K562 (cell line): ENCODE measurements at regions not wholly inside any gene's neighbourhood (a gene's known extent, or its start where the extent isn't known, plus 50 kb on each side); places are given as distances from the start of the nearest gene placed in this dataset.
A peak's percentile ranks its signal among the peaks of the same experiment; 100 is the strongest.

Experiments used
- BRD9 ChIP-seq: fragments of 450-650 bp; IDR thresholded peaks from 2 replicates; pipeline ENCODE4 v1.6.1; 2018; ENCODE audit warnings: low read depth; ENCODE audit not compliant: partially characterized antibody
- C11orf30 ChIP-seq: fragments of 450-650 bp; IDR thresholded peaks from 2 replicates; pipeline ENCODE4 v1.6.1; 2016; ENCODE audit warnings: low read depth, mild to moderate bottlenecking
- GATAD2B ChIP-seq: fragments of 450-650 bp; IDR thresholded peaks from 2 replicates; pipeline ENCODE4 v1.6.1; 2017; ENCODE audit warnings: mild to moderate bottlenecking, borderline replicate concordance
- KAT8 ChIP-seq: fragments of 450-650 bp; IDR thresholded peaks from 2 replicates; pipeline ENCODE4 v1.6.1; 2016; ENCODE audit warnings: low read depth, mild to moderate bottlenecking
- NCOA2 ChIP-seq, 2 experiments: fragments of 450-650 bp; IDR thresholded peaks; 2 replicates each; pipeline ENCODE4 v1.6.1; 2018; ENCODE audit warnings: mild to moderate bottlenecking in 2 of 2, moderate library complexity in 1 of 2; ENCODE audit not compliant: partially characterized antibody in 2 of 2
- NCOA6 ChIP-seq: fragments of 450-650 bp; IDR thresholded peaks from 2 replicates; pipeline ENCODE4 v1.6.1; 2017; ENCODE audit warnings: mild to moderate bottlenecking
- ZNF184 ChIP-seq: sonication (generic); formaldehyde crosslinking; IDR thresholded peaks from 2 replicates; pipeline ENCODE4 v1.5.0; 2020; ENCODE audit warnings: missing genetic modification reagents
- TF ChIP-seq, protein P1 (sequence below): fragments of 200-800 bp; sonication (Bioruptor generic); IDR thresholded peaks from 2 replicates; pipeline ENCODE4 v1.6.1; 2016; ENCODE audit warnings: missing genetic modification characterization, missing compliant biosample characterization
- TF ChIP-seq, protein P2 (sequence below), 2 experiments: IDR thresholded peaks in 1 of 2; conservative IDR thresholded peaks in 1 of 2; 2 replicates each; pipeline ENCODE4 v1.6.1; 2016; ENCODE audit warnings: low read depth in 2 of 2, mild to moderate bottlenecking in 1 of 2, missing compliant biosample characterization in 1 of 2, missing genetic modification characterization in 1 of 2, moderate library complexity in 1 of 2
- TF ChIP-seq, protein P3 (sequence below): sonication (generic); formaldehyde crosslinking; IDR thresholded peaks from 2 replicates; pipeline ENCODE4 v1.8.1; 2022; ENCODE audit warnings: missing genetic modification reagents
- TF ChIP-seq, protein P4 (sequence below): sonication (generic); formaldehyde crosslinking; IDR thresholded peaks from 2 replicates; pipeline ENCODE4 v1.8.0; 2022; ENCODE audit warnings: missing genetic modification reagents, mild to moderate bottlenecking, moderate library complexity, borderline replicate concordance
- TF ChIP-seq, protein P5 (sequence below): fragments of 250-450 bp; sonication (Bioruptor Pico); IDR thresholded peaks from 2 replicates; pipeline ENCODE4 v1.4.0; 2020
- TF ChIP-seq, protein P6 (sequence below): fragments of 250-450 bp; sonication (Bioruptor Pico); IDR thresholded peaks from 2 replicates; pipeline ENCODE4 v1.8.0; 2022; ENCODE audit warnings: inconsistent platforms, mild to moderate bottlenecking, moderate library complexity, borderline replicate concordance

DNA sequence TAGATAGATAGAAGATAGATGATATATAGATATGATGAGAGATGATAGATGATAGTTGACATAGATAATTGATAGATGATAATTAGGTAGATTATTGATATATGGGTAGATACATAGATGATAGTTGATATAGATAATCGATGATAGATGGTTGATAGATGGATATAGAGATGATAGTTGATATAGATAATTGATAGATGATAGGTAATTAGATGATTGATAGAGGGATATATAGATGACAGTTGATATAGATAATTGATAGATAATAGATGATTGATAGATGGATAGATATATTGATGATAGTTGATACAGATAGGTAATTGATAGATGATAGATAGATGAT lies 72.3 kb downstream of the PRR15 start (continued):
- TF ChIP-seq, protein P1, sequence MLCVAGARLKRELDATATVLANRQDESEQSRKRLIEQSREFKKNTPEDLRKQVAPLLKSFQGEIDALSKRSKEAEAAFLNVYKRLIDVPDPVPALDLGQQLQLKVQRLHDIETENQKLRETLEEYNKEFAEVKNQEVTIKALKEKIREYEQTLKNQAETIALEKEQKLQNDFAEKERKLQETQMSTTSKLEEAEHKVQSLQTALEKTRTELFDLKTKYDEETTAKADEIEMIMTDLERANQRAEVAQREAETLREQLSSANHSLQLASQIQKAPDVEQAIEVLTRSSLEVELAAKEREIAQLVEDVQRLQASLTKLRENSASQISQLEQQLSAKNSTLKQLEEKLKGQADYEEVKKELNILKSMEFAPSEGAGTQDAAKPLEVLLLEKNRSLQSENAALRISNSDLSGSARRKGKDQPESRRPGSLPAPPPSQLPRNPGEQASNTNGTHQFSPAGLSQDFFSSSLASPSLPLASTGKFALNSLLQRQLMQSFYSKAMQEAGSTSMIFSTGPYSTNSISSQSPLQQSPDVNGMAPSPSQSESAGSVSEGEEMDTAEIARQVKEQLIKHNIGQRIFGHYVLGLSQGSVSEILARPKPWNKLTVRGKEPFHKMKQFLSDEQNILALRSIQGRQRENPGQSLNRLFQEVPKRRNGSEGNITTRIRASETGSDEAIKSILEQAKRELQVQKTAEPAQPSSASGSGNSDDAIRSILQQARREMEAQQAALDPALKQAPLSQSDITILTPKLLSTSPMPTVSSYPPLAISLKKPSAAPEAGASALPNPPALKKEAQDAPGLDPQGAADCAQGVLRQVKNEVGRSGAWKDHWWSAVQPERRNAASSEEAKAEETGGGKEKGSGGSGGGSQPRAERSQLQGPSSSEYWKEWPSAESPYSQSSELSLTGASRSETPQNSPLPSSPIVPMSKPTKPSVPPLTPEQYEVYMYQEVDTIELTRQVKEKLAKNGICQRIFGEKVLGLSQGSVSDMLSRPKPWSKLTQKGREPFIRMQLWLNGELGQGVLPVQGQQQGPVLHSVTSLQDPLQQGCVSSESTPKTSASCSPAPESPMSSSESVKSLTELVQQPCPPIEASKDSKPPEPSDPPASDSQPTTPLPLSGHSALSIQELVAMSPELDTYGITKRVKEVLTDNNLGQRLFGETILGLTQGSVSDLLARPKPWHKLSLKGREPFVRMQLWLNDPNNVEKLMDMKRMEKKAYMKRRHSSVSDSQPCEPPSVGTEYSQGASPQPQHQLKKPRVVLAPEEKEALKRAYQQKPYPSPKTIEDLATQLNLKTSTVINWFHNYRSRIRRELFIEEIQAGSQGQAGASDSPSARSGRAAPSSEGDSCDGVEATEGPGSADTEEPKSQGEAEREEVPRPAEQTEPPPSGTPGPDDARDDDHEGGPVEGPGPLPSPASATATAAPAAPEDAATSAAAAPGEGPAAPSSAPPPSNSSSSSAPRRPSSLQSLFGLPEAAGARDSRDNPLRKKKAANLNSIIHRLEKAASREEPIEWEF (CRISPR knock-in tag), result peak; percentile 98
- TF ChIP-seq, protein P2, sequence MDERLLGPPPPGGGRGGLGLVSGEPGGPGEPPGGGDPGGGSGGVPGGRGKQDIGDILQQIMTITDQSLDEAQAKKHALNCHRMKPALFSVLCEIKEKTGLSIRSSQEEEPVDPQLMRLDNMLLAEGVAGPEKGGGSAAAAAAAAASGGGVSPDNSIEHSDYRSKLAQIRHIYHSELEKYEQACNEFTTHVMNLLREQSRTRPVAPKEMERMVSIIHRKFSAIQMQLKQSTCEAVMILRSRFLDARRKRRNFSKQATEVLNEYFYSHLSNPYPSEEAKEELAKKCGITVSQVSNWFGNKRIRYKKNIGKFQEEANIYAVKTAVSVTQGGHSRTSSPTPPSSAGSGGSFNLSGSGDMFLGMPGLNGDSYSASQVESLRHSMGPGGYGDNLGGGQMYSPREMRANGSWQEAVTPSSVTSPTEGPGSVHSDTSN (CRISPR knock-in tag; IDR thresholded peaks at IDR 0.05; ENCODE audit: low read depth), result no peak
- TF ChIP-seq, protein P2 (tag; conservative IDR thresholded peaks at IDR 0.05; ENCODE audit: low read depth), result peak; percentile 64
- TF ChIP-seq, protein P3, sequence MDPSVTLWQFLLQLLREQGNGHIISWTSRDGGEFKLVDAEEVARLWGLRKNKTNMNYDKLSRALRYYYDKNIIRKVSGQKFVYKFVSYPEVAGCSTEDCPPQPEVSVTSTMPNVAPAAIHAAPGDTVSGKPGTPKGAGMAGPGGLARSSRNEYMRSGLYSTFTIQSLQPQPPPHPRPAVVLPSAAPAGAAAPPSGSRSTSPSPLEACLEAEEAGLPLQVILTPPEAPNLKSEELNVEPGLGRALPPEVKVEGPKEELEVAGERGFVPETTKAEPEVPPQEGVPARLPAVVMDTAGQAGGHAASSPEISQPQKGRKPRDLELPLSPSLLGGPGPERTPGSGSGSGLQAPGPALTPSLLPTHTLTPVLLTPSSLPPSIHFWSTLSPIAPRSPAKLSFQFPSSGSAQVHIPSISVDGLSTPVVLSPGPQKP (CRISPR knock-in tag), result no peak
- TF ChIP-seq NCOA2 (IDR thresholded peaks at IDR 0.05; ENCODE audit: partially characterized antibody in 2 of 2) (peak; percentile 9 to 52), BRD9 (no peak), KAT8 (no peak), GATAD2B (peak; percentile 87; the same call in 1 of the 2 replicates), C11orf30 (no peak), ZNF184 (CRISPR knock-in tag) (no peak), NCOA6 (no peak)
- TF ChIP-seq, protein P4, sequence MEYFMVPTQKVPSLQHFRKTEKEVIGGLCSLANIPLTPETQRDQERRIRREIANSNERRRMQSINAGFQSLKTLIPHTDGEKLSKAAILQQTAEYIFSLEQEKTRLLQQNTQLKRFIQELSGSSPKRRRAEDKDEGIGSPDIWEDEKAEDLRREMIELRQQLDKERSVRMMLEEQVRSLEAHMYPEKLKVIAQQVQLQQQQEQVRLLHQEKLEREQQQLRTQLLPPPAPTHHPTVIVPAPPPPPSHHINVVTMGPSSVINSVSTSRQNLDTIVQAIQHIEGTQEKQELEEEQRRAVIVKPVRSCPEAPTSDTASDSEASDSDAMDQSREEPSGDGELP (CRISPR knock-in tag), result no peak
- TF ChIP-seq, protein P5, sequence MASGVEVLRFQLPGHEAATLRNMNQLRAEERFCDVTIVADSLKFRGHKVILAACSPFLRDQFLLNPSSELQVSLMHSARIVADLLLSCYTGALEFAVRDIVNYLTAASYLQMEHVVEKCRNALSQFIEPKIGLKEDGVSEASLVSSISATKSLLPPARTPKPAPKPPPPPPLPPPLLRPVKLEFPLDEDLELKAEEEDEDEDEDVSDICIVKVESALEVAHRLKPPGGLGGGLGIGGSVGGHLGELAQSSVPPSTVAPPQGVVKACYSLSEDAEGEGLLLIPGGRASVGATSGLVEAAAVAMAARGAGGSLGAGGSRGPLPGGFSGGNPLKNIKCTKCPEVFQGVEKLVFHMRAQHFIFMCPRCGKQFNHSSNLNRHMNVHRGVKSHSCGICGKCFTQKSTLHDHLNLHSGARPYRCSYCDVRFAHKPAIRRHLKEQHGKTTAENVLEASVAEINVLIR (CRISPR knock-in tag), result no peak
- TF ChIP-seq, protein P6, sequence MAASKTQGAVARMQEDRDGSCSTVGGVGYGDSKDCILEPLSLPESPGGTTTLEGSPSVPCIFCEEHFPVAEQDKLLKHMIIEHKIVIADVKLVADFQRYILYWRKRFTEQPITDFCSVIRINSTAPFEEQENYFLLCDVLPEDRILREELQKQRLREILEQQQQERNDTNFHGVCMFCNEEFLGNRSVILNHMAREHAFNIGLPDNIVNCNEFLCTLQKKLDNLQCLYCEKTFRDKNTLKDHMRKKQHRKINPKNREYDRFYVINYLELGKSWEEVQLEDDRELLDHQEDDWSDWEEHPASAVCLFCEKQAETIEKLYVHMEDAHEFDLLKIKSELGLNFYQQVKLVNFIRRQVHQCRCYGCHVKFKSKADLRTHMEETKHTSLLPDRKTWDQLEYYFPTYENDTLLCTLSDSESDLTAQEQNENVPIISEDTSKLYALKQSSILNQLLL, result no peak
